GM12891 (cell line): ENCODE measurements at regions not wholly inside any gene's neighbourhood (a gene's known extent, or its start where the extent isn't known, plus 50 kb on each side); places are given as distances from the start of the nearest gene placed in this dataset.

ENCODE experiments used
- DNase-seq: peaks from one replicate; pipeline ENCODE4 v3.0.0; 2011; ENCODE audit warnings: low spot score; ENCODE audit not compliant: insufficient read length
- FAIRE-seq: peaks from 2 replicates; lab custom pipeline; 2011; peaks lifted over from hg19 to GRCh38; lab: Jason Lieb, UNC
- PAX5 ChIP-seq: IDR thresholded peaks from 2 replicates; pipeline ENCODE4 v1.6.1; 2011; ENCODE audit warnings: low read length, moderate library complexity, mild to moderate bottlenecking; ENCODE audit not compliant: insufficient read depth, severe bottlenecking
- POLR2A ChIP-seq: IDR thresholded peaks from 2 replicates; pipeline ENCODE4 v1.6.1; 2011; ENCODE audit warnings: low read depth, low read length, control low read depth
- POLR2AphosphoS5 ChIP-seq: IDR thresholded peaks from 2 replicates; pipeline ENCODE4 v1.6.1; 2011; ENCODE audit warnings: low read depth, low read length, control low read depth
- POU2F2 ChIP-seq: IDR thresholded peaks from 2 replicates; pipeline ENCODE4 v1.6.1; 2011; ENCODE audit warnings: low read depth, mild to moderate bottlenecking, control low read depth, low read length, moderate library complexity
- SPI1 ChIP-seq: IDR thresholded peaks from 2 replicates; pipeline ENCODE4 v1.6.1; 2011; ENCODE audit warnings: low read depth, low read length, control low read depth
- TAF1 ChIP-seq: IDR thresholded peaks from 2 replicates; pipeline ENCODE4 v1.6.1; 2011; ENCODE audit warnings: low read depth, low read length, control low read depth

- no peak for FAIRE-seq
- DNase-seq: no peak
Observed at GRCh38 chr13:73141292-73141771, 82.5 kb downstream of the KLF5 start.

GRCh38 chr13:73140801-73141200 lies 82.0 kb downstream of the KLF5 start:
- FAIRE-seq (no peak), DNase-seq (no peak)
- TF ChIP-seq PAX5 (no peak), POU2F2 (no peak), SPI1 (no peak), POLR2AphosphoS5 (no peak), TAF1 (no peak), POLR2A (no peak)

More at GRCh38 chr13:73141292-73141771, 82.5 kb downstream of the KLF5 start:
- TF ChIP-seq PAX5: no peak
- TF ChIP-seq SPI1: no peak
- no peak for TF ChIP-seq POU2F2
- no peak for TF ChIP-seq TAF1
- no peak for TF ChIP-seq POLR2AphosphoS5
- no peak for TF ChIP-seq POLR2A

- TF ChIP-seq SPI1 (no peak), PAX5 (no peak), POLR2AphosphoS5 (no peak), POLR2A (no peak), TAF1 (no peak), POU2F2 (no peak)
- FAIRE-seq (no peak), DNase-seq (no peak)
Observed at GRCh38 chr13:73138638-73139491, 80.1 kb downstream of the KLF5 start.

GRCh38 chr13:73138276-73138637 lies 79.5 kb downstream of the KLF5 start:
- TF ChIP-seq TAF1 (no peak), SPI1 (no peak), PAX5 (no peak), POLR2AphosphoS5 (no peak)
- FAIRE-seq (no peak), DNase-seq (no peak)

- FAIRE-seq: no peak
- TF ChIP-seq POLR2A (no peak), SPI1 (no peak), POLR2AphosphoS5 (no peak), TAF1 (no peak), POU2F2 (no peak), PAX5 (no peak)
- DNase-seq: no peak
Observed at GRCh38 chr13:73136776-73137175, 78.0 kb downstream of the KLF5 start.

GRCh38 chr13:73133531-73133930 lies 74.7 kb downstream of the KLF5 start:
- no peak for FAIRE-seq
- TF ChIP-seq SPI1 (no peak), TAF1 (no peak), POLR2A (no peak), POU2F2 (no peak), POLR2AphosphoS5 (no peak), PAX5 (no peak)
- DNase-seq: no peak

- no peak for TF ChIP-seq PAX5
- no peak for TF ChIP-seq POLR2A
- TF ChIP-seq POLR2AphosphoS5: no peak
- no peak for TF ChIP-seq POU2F2
- TF ChIP-seq TAF1: no peak
- no peak for TF ChIP-seq SPI1
- no peak for FAIRE-seq
- no peak for DNase-seq
Observed at GRCh38 chr13:73131247-73131646, 72.4 kb downstream of the KLF5 start.

GRCh38 chr13:73129023-73129422 lies 70.2 kb downstream of the KLF5 start:
- TF ChIP-seq POLR2A: no peak
- TF ChIP-seq TAF1: no peak
- TF ChIP-seq PAX5: no peak
- TF ChIP-seq POLR2AphosphoS5: no peak
- DNase-seq (no peak), FAIRE-seq (no peak)
